ENCODE measurements at regions not wholly inside any gene's neighbourhood (a gene's known extent, or its start where the extent isn't known, plus 50 kb on each side); places are given as distances from the start of the nearest gene placed in this dataset.

- H3K4me3 ChIP-seq (ENCODE audit: low read length), result no peak overlapping the region
- TF ChIP-seq CTCF (conservative IDR thresholded peaks at IDR 0.05; ENCODE audit: low read depth, low read length), result no peak
- DNase-seq (ENCODE audit: low read depth), result no peak
These were observed 558.9 kb upstream of the MGMT start for GRCh38 chr10:128908099-128908498.

- H3K4me3 ChIP-seq (ENCODE audit: low read length), result no peak overlapping the region
- TF ChIP-seq CTCF (conservative IDR thresholded peaks at IDR 0.05; ENCODE audit: low read depth, low read length), result no peak
- no peak for DNase-seq (ENCODE audit: low read depth)
These were observed 558.5 kb upstream of the MGMT start for GRCh38 chr10:128908499-128908898.

GRCh38 chr10:128912568-128913311 lies 554.3 kb upstream of the MGMT start:
- no peak for TF ChIP-seq CTCF (conservative IDR thresholded peaks at IDR 0.05; ENCODE audit: low read depth, low read length)
- no peak for DNase-seq (ENCODE audit: low read depth)
- no peak overlapping the region for H3K4me3 ChIP-seq (ENCODE audit: low read length)

- H3K4me3 ChIP-seq (ENCODE audit: low read length), result no peak overlapping the region
- DNase-seq (ENCODE audit: low read depth), result no peak
- TF ChIP-seq CTCF (conservative IDR thresholded peaks at IDR 0.05; ENCODE audit: low read depth, low read length), result no peak
These were observed 552.4 kb upstream of the MGMT start for GRCh38 chr10:128914681-128915080.

GRCh38 chr10:128915630-128916029 lies 551.4 kb upstream of the MGMT start:
- H3K4me3 ChIP-seq (ENCODE audit: low read length), result no peak overlapping the region
- no peak for DNase-seq (ENCODE audit: low read depth)
- TF ChIP-seq CTCF (conservative IDR thresholded peaks at IDR 0.05; ENCODE audit: low read depth, low read length), result no peak

- DNase-seq (ENCODE audit: low read depth), result no peak
- TF ChIP-seq CTCF (conservative IDR thresholded peaks at IDR 0.05; ENCODE audit: low read depth, low read length), result no peak
- no peak overlapping the region for H3K4me3 ChIP-seq (ENCODE audit: low read length)
These were observed 550.7 kb upstream of the MGMT start for GRCh38 chr10:128916383-128916782.

GRCh38 chr10:128921389-128922022 lies 545.5 kb upstream of the MGMT start:
- H3K4me3 ChIP-seq (ENCODE audit: low read length), result no peak overlapping the region
- DNase-seq (ENCODE audit: low read depth), result no peak
- TF ChIP-seq CTCF (conservative IDR thresholded peaks at IDR 0.05; ENCODE audit: low read depth, low read length), result no peak
